Retinal pigment epithelial cell (primary cell): ENCODE measurements at regions not wholly inside any gene's neighbourhood (a gene's known extent, or its start where the extent isn't known, plus 50 kb on each side); places are given as distances from the start of the nearest gene placed in this dataset.

Source experiments
- DNase-seq: peaks from one replicate; pipeline ENCODE4 v3.0.0-alpha.2; 2010; ENCODE audit warnings: low read depth
- H3K4me3 ChIP-seq: 2 replicates; pipeline ENCODE4 v1.5.1; 2011; ENCODE audit warnings: mild to moderate bottlenecking, low read length, control low read depth, moderate library complexity
- CTCF ChIP-seq: conservative IDR thresholded peaks from 2 replicates; pipeline ENCODE4 v1.5.1; 2011; ENCODE audit warnings: low read depth, low read length, control low read depth, inconsistent platforms

DNA sequence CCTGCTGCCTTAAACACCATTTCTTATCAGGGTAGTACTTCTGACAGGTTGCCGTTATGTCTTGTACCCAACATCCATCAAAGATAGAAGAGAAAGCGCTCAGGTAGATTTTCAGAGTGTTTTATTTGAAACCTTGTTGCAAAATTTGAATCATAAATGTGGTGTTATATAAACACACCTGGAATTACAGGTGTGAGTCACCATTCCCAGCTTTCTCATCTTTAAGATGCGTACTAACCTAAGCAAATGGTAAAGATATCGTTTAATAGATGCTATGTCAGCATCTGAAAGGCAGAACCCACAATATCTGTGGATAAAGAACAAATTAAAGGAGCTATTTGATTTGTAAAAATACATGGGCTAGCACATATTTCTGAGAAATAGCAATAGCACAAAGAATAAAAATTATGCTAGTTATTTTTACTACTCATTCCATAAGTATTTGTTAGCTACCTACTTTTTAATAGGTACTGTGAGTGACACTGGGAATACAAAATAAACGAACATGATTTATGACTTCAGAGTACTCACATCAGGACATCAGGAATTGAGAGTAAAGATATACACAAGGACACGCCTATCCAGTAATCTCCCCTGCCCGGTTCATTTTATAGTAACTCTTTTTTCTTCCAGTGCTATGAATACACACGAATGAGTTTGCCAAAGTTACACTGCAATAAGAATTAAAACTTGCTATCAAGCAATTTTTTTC, 193.8 kb downstream of the RBM43 start:
- no peak for TF ChIP-seq CTCF
- DNase-seq: no peak
- H3K4me3 ChIP-seq: no peak overlapping the region

DNA sequence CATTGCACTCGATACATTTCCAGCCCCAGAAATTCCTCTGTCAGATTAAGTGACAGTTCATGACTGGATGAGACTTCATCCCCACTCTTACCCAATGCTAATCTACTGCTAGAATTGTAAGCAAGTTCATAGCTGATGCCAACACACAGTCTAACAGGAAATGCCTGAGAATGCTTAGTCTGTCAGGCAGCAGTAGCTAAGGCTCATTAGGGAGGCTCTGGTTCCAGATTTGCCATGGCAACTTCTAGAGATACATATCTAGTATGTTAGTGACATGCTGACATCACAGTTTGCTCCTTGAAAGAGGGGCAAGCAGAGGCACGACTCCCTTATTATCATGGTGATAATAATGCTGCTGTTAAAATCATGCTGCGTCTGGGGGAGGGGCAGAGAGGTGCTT, 198.4 kb downstream of the RBM43 start:
- peak; percentile 83 for DNase-seq
- TF ChIP-seq CTCF: no peak

GRCh38 chr2:151060287-151060686, 201.4 kb downstream of the RBM43 start:
- no peak for TF ChIP-seq CTCF
- no peak for DNase-seq
- no peak overlapping the region for H3K4me3 ChIP-seq

More for the DNA sequence above, 198.4 kb downstream of the RBM43 start:
- no peak overlapping the region for H3K4me3 ChIP-seq

DNA sequence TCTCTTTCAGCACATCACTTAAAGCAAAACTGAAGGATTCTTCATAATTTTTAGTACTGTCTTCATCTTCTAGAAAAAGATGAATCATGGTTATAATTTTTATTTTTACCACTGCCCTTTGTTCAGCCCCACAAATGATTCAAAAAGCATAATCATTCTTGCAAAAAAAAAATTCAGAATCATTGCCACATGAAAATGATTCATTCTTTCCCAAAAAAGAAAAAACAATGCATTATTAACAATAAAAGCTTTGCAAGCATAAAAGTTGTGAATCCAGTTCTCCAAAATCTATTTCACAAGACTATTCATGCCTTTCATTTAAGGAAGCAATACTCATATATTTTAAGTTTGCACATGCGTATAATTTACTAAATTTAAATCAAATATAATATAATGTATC, 204.8 kb downstream of the RBM43 start:
- no peak for TF ChIP-seq CTCF

DNA sequence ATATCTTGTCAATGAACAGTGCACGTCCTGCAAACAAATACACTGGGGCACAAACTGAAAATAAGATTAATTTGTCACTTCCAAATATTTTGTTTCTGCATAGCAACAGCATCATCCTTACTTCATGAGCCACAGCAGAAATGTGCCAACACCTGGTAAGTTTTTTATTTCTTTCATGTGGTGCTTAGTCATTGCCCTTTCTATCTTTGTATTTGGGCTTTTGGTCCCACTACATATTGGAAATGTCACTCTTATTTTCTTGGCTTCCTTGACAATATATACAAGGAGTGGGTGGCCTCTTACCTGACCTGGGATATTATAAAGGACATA, 208.0 kb downstream of the RBM43 start:
- no peak for TF ChIP-seq CTCF
- DNase-seq: no peak
- H3K4me3 ChIP-seq: no peak overlapping the region

More for the DNA sequence above, 204.8 kb downstream of the RBM43 start:
- DNase-seq: no peak
- no peak overlapping the region for H3K4me3 ChIP-seq

DNA sequence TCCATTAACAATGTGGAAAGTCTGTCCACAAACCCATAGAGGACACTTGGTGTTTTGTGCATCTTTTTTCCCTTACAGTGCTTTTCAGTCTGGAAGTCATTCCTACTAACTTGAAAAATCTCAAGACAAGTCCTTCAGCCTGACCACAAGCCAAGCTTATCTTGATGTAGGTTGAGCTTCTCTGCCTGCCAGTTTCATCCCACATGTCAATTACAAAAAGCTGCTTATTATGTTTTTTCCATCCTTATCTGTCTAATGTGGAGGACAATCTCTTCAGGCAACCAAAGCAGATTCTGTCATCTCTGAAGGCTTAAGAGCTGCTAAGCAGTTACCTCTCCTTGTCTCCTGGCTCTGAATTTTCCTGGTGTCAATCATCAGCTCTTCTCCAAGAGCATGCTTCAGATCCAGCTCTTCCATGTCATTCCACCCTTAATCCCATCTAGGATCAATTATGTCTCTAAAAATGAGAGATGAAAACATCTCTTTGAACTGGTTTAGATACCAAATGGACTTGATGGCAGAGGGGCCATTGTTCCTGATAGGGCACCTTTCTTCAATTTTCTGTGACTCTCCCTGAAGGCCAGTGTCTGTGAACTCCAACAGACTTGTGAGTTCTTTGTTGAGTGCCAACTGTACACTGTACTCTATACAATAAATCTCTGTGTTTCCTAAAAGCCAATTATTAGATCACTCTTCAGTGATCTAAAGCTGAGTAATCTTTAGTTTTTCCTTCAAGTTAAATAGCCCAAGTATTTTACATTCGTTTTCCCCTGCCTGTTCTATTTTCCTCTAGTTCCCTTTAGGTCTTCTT, 208.6 kb downstream of the RBM43 start:
- no peak for DNase-seq
- H3K4me3 ChIP-seq: no peak overlapping the region
- no peak for TF ChIP-seq CTCF

DNA sequence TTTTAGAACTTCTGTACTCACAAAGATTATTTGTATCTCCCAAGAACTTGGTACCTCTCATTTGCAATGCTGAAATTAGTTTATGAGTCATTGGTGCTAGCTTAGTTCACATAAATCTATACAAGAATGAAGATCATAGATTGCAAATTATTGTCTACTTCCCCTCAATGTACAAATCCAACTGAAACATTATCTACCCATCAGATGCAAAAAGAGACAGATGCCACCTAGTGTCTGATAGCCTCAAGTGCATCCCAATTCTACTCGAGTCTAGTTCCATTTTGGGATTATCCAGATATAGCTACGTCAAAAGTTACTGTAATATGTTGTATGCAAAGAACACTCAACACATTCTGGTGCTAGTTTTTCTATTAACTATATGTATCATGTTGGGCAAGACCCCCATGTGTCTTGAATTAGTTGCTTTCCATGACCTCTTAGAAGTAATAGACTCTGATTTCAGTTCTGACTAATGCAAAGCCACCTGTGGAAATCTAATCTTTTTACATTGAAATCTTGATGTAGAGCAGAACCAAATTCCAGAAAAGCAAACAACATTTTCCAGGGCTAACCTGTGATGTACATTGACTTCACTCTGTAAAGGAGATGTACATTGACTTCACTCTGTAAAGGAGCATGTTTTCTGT, 210.0 kb downstream of the RBM43 start:
- no peak overlapping the region for H3K4me3 ChIP-seq
- no peak for DNase-seq
- peak; percentile 81 for TF ChIP-seq CTCF
